HL-60 (cell line): ENCODE measurements at regions not wholly inside any gene's neighbourhood (a gene's known extent, or its start where the extent isn't known, plus 50 kb on each side); places are given as distances from the start of the nearest gene placed in this dataset.

Source experiments
- DNase-seq, 2 experiments: peaks; one replicate each; pipeline ENCODE4 v3.0.0-alpha.2; 2010 to 2020; ENCODE audit warnings: low read depth in 1 of 2, low spot score in 1 of 2
- H3K27ac ChIP-seq: fragments of 250-450 bp; sonication (Bioruptor Pico); replicated peaks from 2 replicates; pipeline ENCODE4 v1.5.1; 2020; ENCODE audit warnings: mild to moderate bottlenecking, moderate library complexity
- H3K27me3 ChIP-seq: fragments of 250-450 bp; sonication (Bioruptor Pico); 2 replicates; pipeline ENCODE4 v1.5.1; 2021; ENCODE audit warnings: mild to moderate bottlenecking, moderate library complexity; ENCODE audit not compliant: insufficient read depth, poor library complexity, severe bottlenecking
- H3K4me3 ChIP-seq: replicated peaks from 2 replicates; pipeline ENCODE4 v1.5.1; 2011; ENCODE audit warnings: mild to moderate bottlenecking, control low read depth, low read length; ENCODE audit not compliant: insufficient read depth
- CTCF ChIP-seq: IDR thresholded peaks from one replicate; pipeline ENCODE4 v1.5.1; 2011; ENCODE audit warnings: low read length, control low read depth, inconsistent platforms; ENCODE audit not compliant: insufficient read depth
- GABPA ChIP-seq: IDR thresholded peaks from 2 replicates; pipeline ENCODE4 v1.6.1; 2012; ENCODE audit warnings: low read depth
- POLR2AphosphoS5 ChIP-seq: IDR thresholded peaks from 2 replicates; pipeline ENCODE4 v1.6.1; 2012; ENCODE audit warnings: low read depth
- REST ChIP-seq: IDR thresholded peaks from 2 replicates; pipeline ENCODE4 v1.6.1; 2012; ENCODE audit warnings: low read depth; ENCODE audit not compliant: insufficient replicate concordance
- SPI1 ChIP-seq: IDR thresholded peaks from 2 replicates; pipeline ENCODE4 v1.6.1; 2012; ENCODE audit warnings: low read depth, mild to moderate bottlenecking, borderline replicate concordance

- H3K27ac ChIP-seq: no peak overlapping the region
- H3K27me3 ChIP-seq: no peaks in the 10 kb centered on the region
- H3K4me3 ChIP-seq: no peak overlapping the region
- TF ChIP-seq SPI1: no peak
- TF ChIP-seq POLR2AphosphoS5: no peak
- no peak for TF ChIP-seq GABPA
- no peak for TF ChIP-seq CTCF
- TF ChIP-seq REST: no peak
- no peak for DNase-seq
These were observed 463.8 kb downstream of the BMP2 start for GRCh38 chr20:7231303-7231702.

GRCh38 chr20:7232796-7233195 lies 465.3 kb downstream of the BMP2 start:
- no peak for DNase-seq
- no peaks in the 10 kb centered on the region for H3K27me3 ChIP-seq
- TF ChIP-seq REST (no peak), SPI1 (no peak), CTCF (no peak), GABPA (no peak), POLR2AphosphoS5 (no peak)
- H3K4me3 ChIP-seq: no peak overlapping the region
- H3K27ac ChIP-seq: no peak overlapping the region

- TF ChIP-seq POLR2AphosphoS5: no peak
- TF ChIP-seq GABPA: no peak
- no peak for TF ChIP-seq SPI1
- no peak for TF ChIP-seq REST
- TF ChIP-seq CTCF: no peak
- H3K4me3 ChIP-seq: no peak overlapping the region
- no peak overlapping the region for H3K27ac ChIP-seq
- H3K27me3 ChIP-seq: no peaks in the 10 kb centered on the region
- no peak for DNase-seq
These were observed 469.8 kb downstream of the BMP2 start for GRCh38 chr20:7237251-7237650.
